ENCODE measurements at regions not wholly inside any gene's neighbourhood (a gene's known extent, or its start where the extent isn't known, plus 50 kb on each side); places are given as distances from the start of the nearest gene placed in this dataset.
"Not testable (repeated sequence)": the region's sequence is repeated elsewhere in the genome, so short reads cannot be mapped to it uniquely, and the experiment has no call there.

GRCh38 chr11:115626414-115626813, 122.2 kb upstream of the CADM1 start:
- no peak for DNase-seq (ENCODE audit: low spot score)

DNA sequence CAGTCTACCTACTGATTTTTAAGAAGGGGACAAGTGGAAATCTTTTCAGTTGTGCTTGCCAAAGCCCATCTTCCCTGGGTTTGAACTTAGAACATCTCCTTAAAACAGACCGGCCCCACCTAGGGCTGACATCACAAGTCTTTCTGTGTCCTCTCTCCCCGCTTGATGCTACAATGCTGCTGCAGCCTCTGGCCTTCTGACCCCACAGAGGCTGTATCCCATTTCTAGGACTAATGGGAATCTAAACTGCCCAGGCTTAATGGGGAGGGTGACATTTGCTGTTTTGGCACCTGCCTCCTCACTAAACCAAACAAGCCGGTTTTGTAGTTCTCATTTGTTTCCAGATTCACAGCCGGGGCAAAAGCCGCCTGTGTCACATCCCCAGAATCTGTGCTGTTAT, 121.3 kb upstream of the CADM1 start:
- DNase-seq (ENCODE audit: low spot score): no peak

GRCh38 chr11:115624065-115624464, 119.8 kb upstream of the CADM1 start:
- no peak for DNase-seq (ENCODE audit: low spot score)

- DNase-seq (ENCODE audit: low spot score): peak; percentile 89
Measured at GRCh38 chr11:115623021-115623451, 118.8 kb upstream of the CADM1 start.

GRCh38 chr11:115618428-115618827, 114.2 kb upstream of the CADM1 start:
- no peak for DNase-seq (ENCODE audit: low spot score)

GRCh38 chr11:115617767-115618166, 113.6 kb upstream of the CADM1 start:
- DNase-seq (ENCODE audit: low spot score): no peak

DNA sequence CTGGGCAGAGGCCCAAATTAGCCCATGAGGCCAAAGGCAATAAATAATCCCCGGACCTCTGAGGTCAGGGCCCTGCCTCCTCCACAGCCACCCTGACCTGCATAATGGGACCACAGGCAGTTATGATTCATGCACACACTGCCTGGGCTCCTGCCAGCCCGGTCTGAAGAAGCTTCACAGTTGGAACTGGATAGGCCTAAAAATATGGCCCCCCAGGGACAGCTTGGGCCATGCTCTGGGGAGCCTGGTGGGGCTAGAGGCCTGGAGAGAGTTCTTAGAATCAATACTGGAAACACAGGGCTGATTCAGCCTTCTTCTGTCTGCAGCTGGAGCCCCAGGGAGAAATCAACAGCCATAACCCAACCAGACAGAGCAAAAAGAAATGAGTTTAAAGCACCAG, 112.8 kb upstream of the CADM1 start:
- DNase-seq (ENCODE audit: low spot score): no peak

GRCh38 chr11:115613986-115614632, 109.9 kb upstream of the CADM1 start:
- no peak for DNase-seq (ENCODE audit: low spot score)

DNA sequence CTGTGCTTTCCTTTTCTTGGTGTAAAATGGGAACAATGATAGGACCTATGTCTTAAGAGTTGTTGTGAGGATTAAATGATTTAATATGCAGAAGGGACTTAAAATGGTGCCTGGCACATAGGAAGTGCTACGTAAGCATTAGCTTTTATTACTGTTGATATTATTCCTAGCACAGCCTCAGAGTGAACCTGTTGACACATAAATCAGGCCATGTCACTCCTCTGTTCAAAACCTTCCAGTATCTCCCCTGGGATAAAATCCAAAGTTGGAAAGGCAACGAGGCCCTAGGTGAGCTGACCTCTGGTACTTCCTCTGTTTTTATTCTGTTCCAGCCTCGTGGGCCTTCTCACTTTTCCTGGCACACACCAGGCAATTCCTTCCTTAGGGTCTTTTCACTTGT, 108.8 kb upstream of the CADM1 start:
- DNase-seq (ENCODE audit: low spot score): no peak

DNA sequence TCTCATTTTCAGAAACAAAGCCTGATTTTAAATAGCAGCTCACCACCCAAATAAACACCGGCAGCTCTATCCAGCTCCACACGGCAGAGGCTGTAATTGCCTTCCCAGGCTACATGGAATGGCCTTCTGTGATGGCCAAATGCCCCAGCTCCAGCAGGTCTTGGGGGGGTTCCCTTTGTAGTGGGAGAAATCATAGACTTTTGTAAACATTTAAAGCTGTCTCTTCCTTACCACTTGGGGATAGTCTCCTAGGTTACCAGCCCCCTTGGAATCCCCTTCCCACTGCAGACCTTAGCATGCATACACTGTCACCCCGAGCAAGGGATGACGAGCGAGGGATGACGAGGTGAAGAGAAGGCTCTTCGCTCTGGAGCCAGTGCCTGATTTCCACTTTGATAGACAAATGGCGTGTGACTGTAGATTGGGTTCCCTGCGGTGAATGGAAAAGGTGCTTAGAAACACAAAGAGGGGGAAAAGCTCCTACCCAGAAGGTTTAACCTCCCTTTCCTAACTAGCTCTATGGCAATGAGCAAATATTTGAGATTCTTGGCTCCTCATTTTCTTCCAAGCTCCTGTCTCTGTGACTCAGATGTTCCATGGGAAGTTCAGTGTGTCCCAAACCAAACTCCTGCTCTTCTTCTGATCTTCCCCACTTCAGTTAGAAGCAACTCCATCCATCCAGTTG, 108.0 kb upstream of the CADM1 start:
- DNase-seq (ENCODE audit: low spot score): no peak

- no peak for DNase-seq (ENCODE audit: low spot score)
Measured at GRCh38 chr11:115611343-115611742, 107.1 kb upstream of the CADM1 start.

DNA sequence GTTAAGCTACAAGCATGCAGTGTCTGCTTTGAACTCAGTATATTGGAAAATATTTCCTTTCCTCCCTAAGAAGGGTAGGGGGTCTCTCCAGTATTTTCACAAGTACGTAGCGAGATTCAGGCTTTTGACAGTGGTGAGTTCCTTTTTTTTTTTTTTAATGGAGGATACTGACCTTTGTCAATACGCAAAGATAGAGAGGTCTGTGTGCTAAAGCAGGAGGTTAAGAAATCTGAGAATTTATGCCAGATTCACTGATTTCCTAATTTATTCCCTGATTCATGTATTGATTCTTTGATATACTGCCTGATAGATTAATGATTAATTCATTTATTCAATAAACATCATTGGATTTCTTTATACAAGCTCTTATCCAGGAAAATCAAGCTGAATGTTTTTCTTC, 106.7 kb upstream of the CADM1 start:
- no peak for DNase-seq (ENCODE audit: low spot score)

GRCh38 chr11:115610234-115610633, 106.0 kb upstream of the CADM1 start:
- not testable (repeated sequence) for DNase-seq (ENCODE audit: low spot score)

DNA sequence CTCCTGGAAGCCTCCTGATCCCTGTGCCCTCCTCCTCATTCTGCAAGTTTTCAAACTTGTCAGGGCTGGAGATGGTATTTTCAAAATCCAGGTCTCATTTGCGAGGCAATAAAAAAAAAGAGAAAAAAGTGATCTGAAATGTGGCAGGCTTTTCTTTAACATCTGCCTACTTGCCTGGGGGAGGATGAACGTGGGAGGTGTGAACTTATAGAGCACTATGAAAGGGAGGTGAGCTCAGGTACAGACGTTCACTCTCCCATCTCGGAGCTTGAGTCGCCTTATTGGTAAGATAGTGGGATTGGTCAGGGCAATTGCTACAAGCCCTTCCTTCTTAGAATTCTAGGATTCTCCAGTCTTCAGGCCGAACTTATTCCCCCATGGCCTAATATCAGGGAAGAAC, 104.8 kb upstream of the CADM1 start:
- DNase-seq (ENCODE audit: low spot score): no peak

DNA sequence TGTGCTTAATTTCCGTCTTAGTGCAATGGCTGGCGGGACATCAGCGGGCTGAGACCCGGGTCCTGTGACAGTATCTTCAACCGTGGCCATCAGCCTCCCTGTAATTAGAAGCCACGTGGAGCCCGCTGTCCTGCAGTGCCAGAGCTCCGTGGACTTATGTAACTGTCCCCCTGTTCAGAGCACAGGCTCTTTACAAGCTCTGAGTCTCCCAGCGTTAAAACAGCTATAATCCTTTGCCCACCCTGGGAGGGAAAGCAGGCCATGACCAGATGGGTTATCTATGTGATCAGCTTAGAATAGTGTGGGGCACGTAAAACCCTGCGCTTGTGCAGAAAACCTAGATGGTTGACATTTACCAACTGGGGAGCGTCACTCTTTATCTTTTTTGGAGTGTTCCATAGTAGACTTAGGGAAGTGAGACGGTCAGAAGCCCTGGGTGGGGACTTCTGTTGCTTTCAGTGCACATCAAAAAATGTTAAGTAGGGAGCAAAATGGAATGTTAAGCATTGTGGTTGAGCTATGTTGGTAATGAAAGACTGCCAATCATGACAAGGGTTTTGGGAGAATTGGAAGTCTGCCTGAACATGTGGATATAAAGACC, 103.5 kb upstream of the CADM1 start:
- no peak for DNase-seq (ENCODE audit: low spot score)

GRCh38 chr11:115606498-115607220, 102.4 kb upstream of the CADM1 start:
- no peak for DNase-seq (ENCODE audit: low spot score)

GRCh38 chr11:115605871-115606497, 101.8 kb upstream of the CADM1 start:
- DNase-seq (ENCODE audit: low spot score): no peak

GRCh38 chr11:115605397-115605796, 101.2 kb upstream of the CADM1 start:
- DNase-seq (ENCODE audit: low spot score): not testable (repeated sequence)

GRCh38 chr11:115599125-115599524, 94.9 kb upstream of the CADM1 start:
- DNase-seq (ENCODE audit: low spot score): no peak

- DNase-seq (ENCODE audit: low spot score): no peak
Measured at GRCh38 chr11:115598257-115598901, 94.2 kb upstream of the CADM1 start.

GRCh38 chr11:115591380-115591779, 87.2 kb upstream of the CADM1 start:
- no peak for DNase-seq (ENCODE audit: low spot score)

DNA sequence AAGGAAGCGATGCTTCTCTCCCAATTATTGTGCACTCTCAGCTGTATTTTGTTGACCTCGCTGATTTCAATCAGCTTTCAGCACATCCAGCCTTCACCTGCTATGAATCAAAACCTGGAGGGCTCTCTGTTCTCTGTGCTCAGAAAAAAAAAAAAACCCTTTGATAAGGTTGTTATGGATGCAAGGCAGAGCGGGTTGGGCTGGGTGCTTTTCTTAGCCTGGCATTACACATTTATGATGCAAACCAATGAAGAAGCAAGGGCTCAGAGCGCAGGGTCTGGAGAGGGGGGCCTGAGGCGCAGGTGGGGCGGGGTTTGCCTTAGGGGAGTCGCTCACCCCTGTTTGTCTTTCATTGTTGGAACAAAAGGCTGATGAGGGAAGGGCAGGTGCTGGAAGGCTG, 86.0 kb upstream of the CADM1 start:
- no peak for DNase-seq (ENCODE audit: low spot score)

Data from kidney capillary endothelial cell (primary cell).